ENCODE measurements at regions not wholly inside any gene's neighbourhood (a gene's known extent, or its start where the extent isn't known, plus 50 kb on each side); places are given as distances from the start of the nearest gene placed in this dataset.

DNA sequence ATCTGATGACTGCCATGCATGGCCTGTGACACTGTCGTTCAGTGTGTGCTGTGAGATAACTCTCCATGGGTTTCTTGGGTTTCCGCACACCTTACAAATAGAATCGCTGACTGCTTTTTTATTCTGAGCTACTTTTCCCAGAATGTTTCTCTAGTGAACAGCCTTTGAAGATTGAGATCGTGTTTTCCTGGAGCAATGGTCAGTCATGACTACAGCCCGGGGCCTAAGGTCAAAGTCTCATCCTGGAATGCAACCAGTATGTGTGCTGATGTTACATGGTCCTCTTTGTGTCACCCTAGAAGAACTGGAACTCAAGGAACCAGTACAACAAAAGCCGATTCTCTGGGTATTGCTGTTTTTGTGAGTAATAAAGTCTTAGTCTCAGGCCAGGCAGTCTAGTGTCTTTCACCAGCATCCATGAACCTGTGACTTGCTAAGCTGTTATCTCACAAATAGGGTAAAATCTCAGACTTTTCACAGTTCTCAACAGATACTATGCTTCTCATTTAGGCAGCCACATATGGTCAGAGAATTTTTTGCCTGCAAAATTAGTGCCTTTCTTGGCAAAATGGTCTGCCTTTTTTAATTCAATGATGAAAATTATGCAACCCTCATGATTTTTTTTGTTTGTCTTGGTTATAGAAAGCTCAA lies 124.9 kb upstream of the PIEZO2 start:
- H3K4me1 Mint-ChIP-seq: peaks cover 0 to 4% (median 0%) of the 10 kb centered on the region in 3 donors
- H3K4me3 Mint-ChIP-seq: no peak overlapping the region
- H3K36me3 Mint-ChIP-seq: no peaks in the 10 kb centered on the region
- H3K27me3 Mint-ChIP-seq: peaks cover 1% of the 10 kb centered on the region
- no peak overlapping the region for H3K27ac Mint-ChIP-seq
- peaks cover 0 to 9% (median 0%) of the 10 kb centered on the region in 3 donors for H3K9me3 Mint-ChIP-seq

DNA sequence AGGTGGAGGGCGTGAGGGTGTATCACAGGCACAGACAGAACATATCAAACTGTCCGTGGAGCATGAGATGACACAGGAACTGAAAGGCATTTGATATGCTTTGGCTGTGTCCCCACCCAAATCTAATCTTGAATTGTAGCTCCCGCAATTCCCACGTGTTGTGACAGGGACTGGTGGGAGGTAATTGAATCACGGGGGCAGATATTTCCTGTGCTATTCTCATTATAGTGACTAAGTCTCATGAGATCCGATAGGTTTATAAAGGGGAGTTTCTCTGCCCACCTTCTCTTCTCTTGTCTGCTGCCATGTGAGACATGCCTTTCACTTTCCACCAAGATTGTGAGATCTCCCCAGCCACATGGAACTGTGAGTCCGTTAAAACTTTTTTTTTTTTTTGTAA lies 123.1 kb upstream of the PIEZO2 start:
- no peaks in the 10 kb centered on the region for H3K36me3 Mint-ChIP-seq
- no peaks in the 10 kb centered on the region for H3K9me3 Mint-ChIP-seq
- H3K27me3 Mint-ChIP-seq: peaks cover 3% of the 10 kb centered on the region
- H3K27ac Mint-ChIP-seq: no peak overlapping the region
- H3K4me3 Mint-ChIP-seq: no peak overlapping the region
- H3K4me1 Mint-ChIP-seq: peaks cover 0 to 4% (median 0%) of the 10 kb centered on the region in 3 donors

DNA sequence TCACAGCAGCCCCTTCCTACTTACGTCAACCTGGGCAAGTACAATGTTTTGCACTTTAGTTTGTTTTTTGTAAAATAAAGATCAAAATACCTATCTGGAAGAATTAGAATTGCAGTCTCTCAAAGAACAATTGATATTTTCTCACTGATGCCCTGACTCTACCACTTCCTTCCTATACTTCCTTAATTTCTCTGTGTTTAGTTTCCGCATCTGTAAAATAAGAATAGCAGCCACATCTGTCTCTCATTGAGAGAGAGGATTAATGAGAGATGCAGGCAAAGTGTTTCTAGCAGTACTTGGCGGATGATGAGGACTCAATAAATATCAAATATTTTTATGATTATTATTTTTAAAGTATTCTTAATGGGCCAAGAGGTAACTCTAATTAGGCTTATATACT lies 122.6 kb upstream of the PIEZO2 start:
- peaks cover 3% of the 10 kb centered on the region for H3K27me3 Mint-ChIP-seq
- H3K9me3 Mint-ChIP-seq: peaks cover 0 to 2% (median 0%) of the 10 kb centered on the region in 3 donors
- H3K27ac Mint-ChIP-seq: no peak overlapping the region
- no peak overlapping the region for H3K4me3 Mint-ChIP-seq
- peaks cover 0 to 4% (median 0%) of the 10 kb centered on the region in 3 donors for H3K4me1 Mint-ChIP-seq
- no peaks in the 10 kb centered on the region for H3K36me3 Mint-ChIP-seq

DNA sequence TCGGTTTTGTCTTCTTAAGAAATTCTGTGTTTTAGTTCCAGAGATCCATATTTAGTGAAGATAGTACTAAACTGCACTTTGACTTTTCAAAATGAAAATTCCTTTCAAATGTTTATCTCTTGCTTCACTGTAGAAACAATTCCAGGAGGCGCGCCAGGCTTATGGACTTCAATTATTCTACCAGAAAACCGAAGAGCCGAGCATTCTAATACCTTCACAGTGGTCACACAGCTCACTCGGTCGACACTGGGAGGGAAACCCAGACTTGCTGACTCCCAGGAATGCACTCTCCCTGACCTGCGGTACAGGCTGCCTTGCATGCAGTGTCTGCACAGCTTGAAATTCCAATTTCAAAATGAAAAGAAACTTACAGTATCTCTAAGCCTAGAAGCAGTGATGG lies 119.9 kb upstream of the PIEZO2 start:
- Mint-ChIP-seq H3K4me3 (no peak overlapping the region), H3K27ac (no peak overlapping the region)

DNA sequence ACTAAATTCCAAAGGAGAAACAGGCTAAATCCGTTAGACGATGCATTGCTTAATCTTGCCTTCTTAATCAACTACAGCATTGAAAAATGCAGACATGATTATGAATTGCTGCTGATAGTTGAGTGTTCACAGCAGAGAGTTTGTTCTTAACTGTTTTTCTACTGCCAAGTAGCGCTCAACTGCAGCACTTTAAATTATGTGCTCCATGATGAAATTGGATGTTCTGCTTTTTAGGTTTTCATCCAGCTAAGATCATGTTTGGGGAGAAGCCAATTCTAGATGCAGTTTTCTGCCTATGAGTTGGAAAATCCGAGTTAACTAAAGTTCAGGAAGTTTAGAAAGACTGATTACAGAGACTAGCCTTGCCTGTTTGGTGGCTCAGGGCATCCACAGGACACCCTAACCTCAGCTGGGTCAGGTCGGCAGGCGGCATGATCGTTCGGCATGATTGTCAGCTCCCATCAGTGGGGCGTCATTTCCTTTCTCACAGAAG lies 119.4 kb upstream of the PIEZO2 start:
- Mint-ChIP-seq H3K27me3 (peaks cover 2% of the 10 kb centered on the region), H3K4me1 (peaks cover 0 to 2% (median 0%) of the 10 kb centered on the region in 3 donors), H3K4me3 (no peak overlapping the region), H3K27ac (no peak overlapping the region), H3K36me3 (no peaks in the 10 kb centered on the region), H3K9me3 (peaks cover 0 to 10% (median 0%) of the 10 kb centered on the region in 3 donors)

More for the DNA sequence above, 119.9 kb upstream of the PIEZO2 start:
- Mint-ChIP-seq H3K27me3 (peaks cover 2% of the 10 kb centered on the region), H3K4me1 (peaks cover 0 to 2% (median 0%) of the 10 kb centered on the region in 3 donors), H3K36me3 (no peaks in the 10 kb centered on the region), H3K9me3 (peaks cover 0 to 6% (median 0%) of the 10 kb centered on the region in 3 donors)

DNA sequence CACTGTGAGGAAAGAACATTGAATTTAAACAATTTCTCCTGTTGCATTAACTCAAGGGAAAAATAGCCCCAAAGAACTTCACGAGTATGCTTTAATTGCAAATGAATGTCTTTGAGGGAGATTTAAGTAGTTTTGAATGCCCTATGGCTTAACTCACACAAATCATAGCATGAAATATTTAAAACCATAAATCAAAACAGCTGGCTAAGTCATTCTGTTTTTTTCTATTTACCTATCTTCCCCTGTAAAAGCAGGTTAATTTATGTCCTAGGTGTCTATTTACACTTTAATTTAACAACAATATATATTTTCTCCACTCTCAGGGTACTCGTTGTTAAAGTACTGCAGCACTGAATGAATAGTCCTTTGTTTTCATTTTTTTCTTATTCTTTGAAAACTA lies 118.8 kb upstream of the PIEZO2 start:
- H3K27ac Mint-ChIP-seq: no peak overlapping the region
- H3K4me3 Mint-ChIP-seq: no peak overlapping the region
- peaks cover 1 to 16% (median 2%) of the 10 kb centered on the region in 3 donors for H3K9me3 Mint-ChIP-seq
- no peaks in the 10 kb centered on the region for H3K36me3 Mint-ChIP-seq
- peaks cover 2% of the 10 kb centered on the region for H3K27me3 Mint-ChIP-seq
- peaks cover 0 to 2% (median 0%) of the 10 kb centered on the region in 3 donors for H3K4me1 Mint-ChIP-seq

DNA sequence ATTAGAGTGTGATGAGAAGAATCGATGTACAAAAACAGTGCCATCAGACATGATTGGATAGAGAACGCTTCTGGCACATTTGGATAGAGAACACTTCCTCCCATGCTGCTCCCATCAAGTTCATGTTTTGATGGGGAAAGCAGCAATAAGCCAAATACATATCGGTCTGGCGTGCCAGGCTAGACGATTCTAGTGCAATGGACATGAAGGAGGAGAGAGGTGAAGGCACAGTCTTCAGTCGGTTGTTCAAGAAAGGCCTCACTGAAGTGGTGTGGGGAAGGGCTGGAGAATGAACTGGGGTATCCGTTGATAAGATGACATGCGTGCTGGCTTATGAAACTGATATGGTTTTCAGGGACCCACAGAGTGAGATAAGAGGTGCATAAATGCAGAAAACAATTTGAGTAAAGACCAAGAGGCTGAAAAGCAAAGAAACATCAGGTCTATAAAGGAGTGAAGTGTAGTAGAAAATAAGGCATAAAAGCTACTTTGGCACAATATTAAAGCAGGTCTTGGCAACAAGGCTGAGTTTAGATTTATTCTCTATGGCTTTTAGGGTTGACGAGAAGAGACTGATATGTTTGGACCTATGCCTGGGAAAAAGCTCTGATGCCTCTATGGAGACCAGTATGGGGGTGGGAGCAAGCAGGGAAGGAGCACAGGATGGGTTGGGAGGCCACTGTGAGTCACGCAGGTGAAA lies 117.6 kb upstream of the PIEZO2 start:
- H3K4me3 Mint-ChIP-seq: no peak overlapping the region
- peaks cover 1 to 16% (median 2%) of the 10 kb centered on the region in 3 donors for H3K9me3 Mint-ChIP-seq
- no peaks in the 10 kb centered on the region for H3K36me3 Mint-ChIP-seq
- peak overlapping the region in 1 of 3 donors; percentile 50 for H3K27ac Mint-ChIP-seq
- peaks cover 2% of the 10 kb centered on the region for H3K27me3 Mint-ChIP-seq
- H3K4me1 Mint-ChIP-seq: peaks cover 0 to under 1% (median 0%) of the 10 kb centered on the region in 3 donors

DNA sequence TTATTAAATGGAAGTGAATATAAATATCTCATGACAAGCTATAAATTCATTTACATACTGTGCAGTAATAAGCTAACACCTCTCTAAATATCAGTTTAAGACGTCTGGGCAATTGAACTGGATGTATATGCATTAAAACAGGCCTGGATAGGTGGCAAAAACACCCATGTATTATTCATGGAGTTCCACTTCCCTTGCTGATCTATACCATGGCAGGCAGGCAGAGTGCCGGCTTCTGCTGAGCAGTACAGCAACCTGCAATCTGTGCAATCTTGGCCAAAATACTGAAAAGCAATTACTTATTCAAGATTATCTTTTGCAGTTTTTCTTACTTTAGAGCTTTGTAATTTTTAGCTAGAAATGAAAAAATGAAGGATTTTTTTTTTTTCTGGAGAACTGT lies 112.1 kb upstream of the PIEZO2 start:
- Mint-ChIP-seq H3K9me3 (peaks cover 1 to 10% (median 2%) of the 10 kb centered on the region in 3 donors), H3K27ac (no peak overlapping the region), H3K4me3 (peak overlapping the region in 1 of 4 donors; percentile 24), H3K36me3 (no peaks in the 10 kb centered on the region), H3K4me1 (no peaks in the 10 kb centered on the region), H3K27me3 (peaks cover 3% of the 10 kb centered on the region)

DNA sequence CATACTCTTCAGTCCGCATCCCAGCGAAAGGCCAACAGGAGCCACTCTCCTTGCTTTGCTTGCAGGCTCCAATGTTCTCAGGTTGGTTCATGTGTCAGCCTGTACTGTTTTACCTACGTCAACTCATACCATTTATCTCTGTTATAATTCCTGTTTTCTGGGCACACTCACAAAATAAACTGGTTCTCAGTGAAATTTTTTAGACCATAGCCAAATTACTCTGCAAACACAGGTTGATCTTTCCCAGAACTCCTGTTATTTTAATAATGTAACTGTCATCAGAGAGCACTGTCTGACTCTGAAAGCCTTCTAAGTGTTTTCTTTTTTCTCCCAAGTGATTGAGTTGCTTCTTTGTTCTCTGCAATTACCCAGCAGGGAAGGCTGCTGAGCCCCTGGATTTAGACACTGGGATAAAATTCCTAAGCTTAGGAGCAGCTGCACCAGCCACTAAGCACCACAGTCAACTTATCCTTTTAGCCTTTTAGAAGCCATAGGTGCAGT lies 111.6 kb upstream of the PIEZO2 start:
- Mint-ChIP-seq H3K4me1 (no peaks in the 10 kb centered on the region), H3K9me3 (peaks cover 1 to 10% (median 2%) of the 10 kb centered on the region in 3 donors), H3K27me3 (peaks cover 3% of the 10 kb centered on the region), H3K27ac (no peak overlapping the region), H3K4me3 (no peak overlapping the region), H3K36me3 (no peaks in the 10 kb centered on the region)

DNA sequence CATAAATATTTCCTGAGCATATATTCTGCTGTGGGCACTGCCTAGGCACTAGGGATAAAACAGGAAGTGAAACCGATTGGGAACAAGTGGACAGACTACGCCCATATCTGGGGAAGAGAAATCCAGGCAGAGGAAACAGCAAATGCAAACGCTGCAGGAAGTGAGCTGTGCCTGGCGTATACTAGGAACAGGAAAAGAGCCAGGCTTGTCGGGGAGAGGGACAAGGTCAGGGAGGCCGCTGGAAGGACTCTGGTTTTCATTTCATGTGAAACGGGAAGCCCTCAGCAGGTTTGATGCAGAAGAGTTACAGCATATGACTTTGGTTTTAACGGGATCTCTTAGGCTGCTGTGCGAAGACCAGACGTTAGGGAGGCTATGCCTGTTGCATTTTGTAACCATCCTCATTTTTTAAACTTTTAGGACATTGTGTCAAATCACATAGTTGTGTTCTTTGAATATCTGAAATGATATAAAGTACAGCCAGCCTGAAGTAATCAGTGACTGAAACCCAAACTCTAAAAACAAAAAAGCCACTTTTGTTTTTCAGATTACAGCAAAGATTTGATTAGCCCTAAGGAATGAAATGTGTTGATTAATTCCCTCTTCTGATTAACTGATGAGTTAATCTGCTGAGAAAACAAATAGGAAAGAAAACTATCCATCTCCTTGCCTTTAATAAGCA lies 110.2 kb upstream of the PIEZO2 start:
- H3K27me3 Mint-ChIP-seq: peaks cover 3% of the 10 kb centered on the region
- no peaks in the 10 kb centered on the region for H3K36me3 Mint-ChIP-seq
- H3K27ac Mint-ChIP-seq: no peak overlapping the region
- H3K4me3 Mint-ChIP-seq: no peak overlapping the region
- no peaks in the 10 kb centered on the region for H3K4me1 Mint-ChIP-seq
- H3K9me3 Mint-ChIP-seq: peaks cover 1 to 10% (median 2%) of the 10 kb centered on the region in 3 donors

DNA sequence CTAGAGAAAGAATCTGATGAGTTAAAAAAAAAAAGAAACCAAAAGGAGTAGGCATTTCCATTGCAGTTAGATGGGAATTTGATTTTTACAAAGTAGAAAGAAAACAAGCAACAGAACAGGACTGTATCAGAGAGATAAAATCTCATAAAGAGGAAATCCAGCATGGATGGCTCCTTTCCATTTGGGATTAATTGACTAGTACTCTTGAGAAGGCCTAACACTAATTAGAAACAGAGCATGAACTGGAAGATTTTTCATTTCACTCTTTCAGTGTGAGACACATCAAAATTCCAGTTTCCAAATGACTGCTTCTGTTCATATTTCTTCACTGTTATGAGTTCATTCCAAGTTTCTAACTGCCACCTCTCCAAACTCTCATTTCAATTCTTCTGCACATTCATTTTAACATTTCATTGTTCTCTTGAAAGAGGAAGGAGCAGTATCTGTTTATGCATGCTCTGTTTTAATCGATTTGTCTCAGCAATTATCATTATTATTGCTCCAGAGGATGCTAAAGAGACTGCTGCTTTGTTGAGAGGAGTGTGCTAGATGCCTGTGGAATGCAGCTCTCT lies 108.8 kb upstream of the PIEZO2 start:
- H3K36me3 Mint-ChIP-seq: no peaks in the 10 kb centered on the region
- H3K4me1 Mint-ChIP-seq: no peaks in the 10 kb centered on the region
- H3K4me3 Mint-ChIP-seq: no peak overlapping the region
- peaks cover 3% of the 10 kb centered on the region for H3K27me3 Mint-ChIP-seq
- no peak overlapping the region for H3K27ac Mint-ChIP-seq
- no peaks in the 10 kb centered on the region for H3K9me3 Mint-ChIP-seq

DNA sequence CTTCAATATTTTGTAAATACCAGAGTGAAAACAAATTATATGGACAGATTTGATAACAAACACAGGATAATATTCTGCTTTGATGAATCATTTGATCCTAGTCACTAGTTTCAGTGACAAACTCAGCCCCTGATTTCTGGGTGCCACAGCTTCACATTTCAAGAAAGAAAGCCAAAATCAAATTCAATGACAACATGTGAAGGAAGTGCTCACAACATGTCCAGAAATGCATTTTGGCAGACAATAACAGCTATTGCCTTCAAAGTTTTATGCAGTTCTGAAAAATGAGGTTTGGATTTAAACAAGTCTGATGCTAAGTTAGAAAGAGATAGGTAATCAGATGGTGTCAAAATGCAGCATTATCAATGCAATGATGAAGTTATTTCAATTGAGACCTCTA lies 106.9 kb upstream of the PIEZO2 start:
- Mint-ChIP-seq H3K4me3 (no peak overlapping the region), H3K4me1 (no peaks in the 10 kb centered on the region), H3K27me3 (peaks cover 3% of the 10 kb centered on the region), H3K27ac (no peak overlapping the region), H3K36me3 (no peaks in the 10 kb centered on the region), H3K9me3 (no peaks in the 10 kb centered on the region)

DNA sequence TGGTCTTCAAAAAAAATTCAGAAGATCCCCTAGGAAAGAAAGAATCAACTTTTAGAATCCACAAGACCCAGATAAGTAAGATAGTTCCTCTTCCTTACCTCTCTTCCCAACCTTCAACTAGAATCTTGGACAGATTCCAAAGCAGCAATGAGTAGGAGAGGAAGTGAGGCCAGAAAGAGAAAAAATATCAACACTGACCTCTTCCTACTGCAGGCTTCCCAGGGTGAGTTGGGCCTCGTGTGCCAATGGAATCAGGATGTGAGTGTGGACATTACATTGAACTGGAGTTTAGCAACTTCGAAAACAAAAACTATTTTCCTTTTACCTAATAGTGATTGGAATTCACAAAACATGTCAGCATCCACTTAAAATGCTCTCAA lies 102.5 kb upstream of the PIEZO2 start:
- no peaks in the 10 kb centered on the region for H3K27me3 Mint-ChIP-seq
- H3K9me3 Mint-ChIP-seq: no peaks in the 10 kb centered on the region
- H3K36me3 Mint-ChIP-seq: no peaks in the 10 kb centered on the region
- no peaks in the 10 kb centered on the region for H3K4me1 Mint-ChIP-seq
- H3K27ac Mint-ChIP-seq: no peak overlapping the region
- no peak overlapping the region for H3K4me3 Mint-ChIP-seq

DNA sequence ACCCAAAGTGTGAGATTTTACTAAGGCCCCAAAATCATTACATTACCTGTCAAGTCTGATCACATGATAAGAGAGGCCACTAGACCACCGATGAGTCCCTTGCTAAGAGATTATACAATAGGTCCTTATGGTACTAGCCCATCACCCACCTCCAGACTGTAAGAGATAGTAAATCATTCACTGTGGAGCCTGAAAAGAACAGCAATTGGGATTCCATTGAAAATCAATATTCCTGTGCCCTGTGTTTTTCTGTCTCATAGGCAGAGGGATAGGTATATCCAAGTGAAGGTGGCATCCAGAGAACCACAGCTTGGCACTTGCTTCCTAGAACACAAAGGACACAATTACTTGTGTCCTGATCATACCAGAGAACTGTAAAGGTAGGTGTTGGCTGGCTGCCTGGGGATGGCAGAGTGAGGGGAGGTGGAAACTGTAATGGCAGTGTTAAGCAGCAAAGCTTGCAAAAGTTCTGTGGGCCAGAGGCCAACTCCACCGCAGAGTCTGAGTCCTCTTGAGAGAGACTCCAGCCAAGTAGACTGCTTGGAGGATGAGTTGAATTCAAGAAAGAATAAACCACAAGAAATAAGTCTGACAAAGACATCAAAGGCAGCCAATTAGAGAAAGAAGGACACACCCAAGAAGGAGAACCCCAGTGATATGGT lies 102.0 kb upstream of the PIEZO2 start:
- no peak overlapping the region for H3K4me3 Mint-ChIP-seq
- H3K9me3 Mint-ChIP-seq: no peaks in the 10 kb centered on the region
- no peaks in the 10 kb centered on the region for H3K36me3 Mint-ChIP-seq
- H3K27ac Mint-ChIP-seq: no peak overlapping the region
- H3K4me1 Mint-ChIP-seq: no peaks in the 10 kb centered on the region
- no peaks in the 10 kb centered on the region for H3K27me3 Mint-ChIP-seq

Data from IgD-negative memory B cell (primary cell).